Stimulated activated CD4-positive, alpha-beta T cell treated with anti-CD3 and anti-CD28 coated beads, Interleukin-4, amount 100 ng/mL, for 48 hours (primary cell): ENCODE measurements at regions not wholly inside any gene's neighbourhood (a gene's known extent, or its start where the extent isn't known, plus 50 kb on each side); places are given as distances from the start of the nearest gene placed in this dataset.
"Not testable (repeated sequence)": the region's sequence is repeated elsewhere in the genome, so short reads cannot be mapped to it uniquely, and the experiment has no call there.

Experiments
- DNase-seq, 2 donors: peaks; one replicate each; pipeline ENCODE4 v3.0.0-alpha.2; 2020; ENCODE audit warnings: low read depth in 2 of 2

DNA sequence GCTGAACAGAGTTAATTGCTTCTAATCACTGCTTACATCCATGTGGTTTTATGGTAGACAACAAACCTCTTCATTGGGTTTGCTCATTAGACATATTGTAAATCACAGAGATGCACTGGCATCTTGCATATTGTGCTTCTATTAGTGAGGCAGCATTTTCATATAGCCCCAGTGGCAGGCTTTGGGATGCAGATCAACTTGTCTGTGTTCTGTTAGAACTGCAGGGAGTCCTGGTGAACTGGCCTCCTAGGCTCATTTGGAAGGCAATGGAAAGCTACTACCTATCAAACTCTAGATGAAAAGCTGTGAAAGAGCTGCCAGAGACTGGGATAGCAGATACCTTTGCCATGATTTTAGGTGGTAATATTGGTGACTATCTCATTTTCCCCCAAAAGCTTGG lies 108.8 kb downstream of the NAA11 start:
- DNase-seq: no peak

DNA sequence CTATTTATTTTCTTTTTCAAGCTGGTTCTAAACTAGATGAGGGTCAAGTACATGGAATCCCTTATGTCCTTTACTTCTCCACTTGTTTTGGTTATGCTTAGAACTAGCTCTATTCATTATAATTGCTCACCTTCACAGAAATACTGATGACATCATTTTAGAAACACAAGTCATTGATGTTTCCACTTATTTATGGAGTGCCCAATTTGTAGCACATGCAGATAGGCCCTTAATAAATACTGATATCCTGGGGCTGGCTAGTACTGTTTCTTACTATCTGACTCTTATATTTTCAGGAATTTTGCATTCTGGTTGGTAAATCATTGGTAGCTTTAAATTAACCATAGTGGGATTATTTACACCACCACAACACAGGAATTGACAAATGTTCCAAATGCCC lies 112.2 kb downstream of the NAA11 start:
- no peak for DNase-seq

DNA sequence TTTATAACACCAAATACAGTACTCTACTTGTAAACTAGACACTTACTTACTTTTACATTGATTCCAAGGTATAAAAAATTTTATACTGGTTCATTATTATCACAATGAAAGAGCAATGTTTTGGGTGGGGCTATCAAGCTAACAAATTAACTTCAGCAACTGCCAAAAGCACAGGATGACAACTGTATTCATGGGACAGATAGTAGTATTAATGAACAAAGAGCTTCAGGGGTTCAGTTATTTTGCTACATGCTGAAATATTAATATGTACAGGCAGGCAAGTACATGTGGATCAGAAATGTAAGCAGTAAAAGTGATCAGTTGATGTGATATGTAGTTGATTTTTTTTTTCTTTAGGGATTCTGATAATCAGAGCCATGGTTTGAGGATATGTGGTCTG lies 112.9 kb downstream of the NAA11 start:
- DNase-seq: no peak

DNA sequence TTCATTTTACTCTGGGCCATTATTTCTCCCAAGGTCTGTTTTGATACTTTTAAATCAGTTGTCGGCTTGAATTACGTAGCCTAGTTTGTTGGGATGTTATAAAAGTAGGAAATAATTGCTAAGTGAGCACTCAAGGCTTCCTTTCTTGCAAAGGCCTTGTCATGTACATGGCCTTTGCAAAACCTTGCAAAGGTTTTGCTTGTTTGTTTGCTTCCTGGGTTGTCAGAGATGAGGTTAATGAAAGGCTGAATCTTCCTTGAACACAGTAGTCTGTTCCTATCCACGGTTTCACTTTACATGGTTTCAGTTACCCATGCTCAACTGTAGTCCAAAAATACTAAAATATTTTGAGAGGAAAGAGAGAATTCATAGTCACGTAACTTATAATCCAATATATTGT lies 113.5 kb downstream of the NAA11 start:
- DNase-seq: no peak

DNA sequence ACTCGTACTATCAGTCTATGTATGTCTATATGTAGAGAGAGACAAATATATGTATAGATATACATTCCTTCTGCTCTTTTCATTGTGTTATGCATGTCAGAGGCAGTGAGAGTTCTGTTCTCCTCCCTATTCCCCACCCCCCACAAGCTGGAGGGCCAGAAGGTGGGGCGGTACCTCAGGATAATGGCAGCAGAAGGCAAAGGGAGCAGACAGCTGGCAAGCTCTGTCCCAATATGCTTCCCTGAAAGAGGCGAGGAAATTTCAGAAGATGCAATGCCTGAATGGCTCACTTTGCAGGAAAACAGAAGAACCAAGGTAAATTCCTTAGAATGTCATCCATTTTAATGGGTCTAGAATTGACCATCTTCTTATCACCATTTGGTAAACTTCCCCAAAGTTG lies 114.4 kb downstream of the NAA11 start:
- DNase-seq: no peak

DNA sequence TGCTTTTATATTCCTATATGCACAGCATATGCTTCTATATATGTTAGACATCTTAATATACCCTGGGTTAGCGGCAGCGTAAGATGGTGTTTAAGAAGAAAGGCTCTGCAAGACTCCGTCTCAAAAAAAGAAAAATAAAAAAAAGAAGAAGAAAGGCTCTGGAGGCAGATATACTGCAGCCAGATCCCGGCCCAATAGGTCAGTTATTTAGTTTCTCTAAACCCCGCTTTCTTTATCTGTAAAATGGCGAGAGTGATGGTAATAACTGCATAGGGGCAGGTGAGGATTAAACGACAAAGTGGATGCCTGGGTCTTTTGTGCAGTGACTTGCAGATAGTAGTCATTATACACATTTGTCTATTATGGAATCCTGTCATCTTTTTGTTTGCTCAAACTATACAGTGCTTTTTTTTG lies 115.2 kb downstream of the NAA11 start:
- DNase-seq: no peak

DNA sequence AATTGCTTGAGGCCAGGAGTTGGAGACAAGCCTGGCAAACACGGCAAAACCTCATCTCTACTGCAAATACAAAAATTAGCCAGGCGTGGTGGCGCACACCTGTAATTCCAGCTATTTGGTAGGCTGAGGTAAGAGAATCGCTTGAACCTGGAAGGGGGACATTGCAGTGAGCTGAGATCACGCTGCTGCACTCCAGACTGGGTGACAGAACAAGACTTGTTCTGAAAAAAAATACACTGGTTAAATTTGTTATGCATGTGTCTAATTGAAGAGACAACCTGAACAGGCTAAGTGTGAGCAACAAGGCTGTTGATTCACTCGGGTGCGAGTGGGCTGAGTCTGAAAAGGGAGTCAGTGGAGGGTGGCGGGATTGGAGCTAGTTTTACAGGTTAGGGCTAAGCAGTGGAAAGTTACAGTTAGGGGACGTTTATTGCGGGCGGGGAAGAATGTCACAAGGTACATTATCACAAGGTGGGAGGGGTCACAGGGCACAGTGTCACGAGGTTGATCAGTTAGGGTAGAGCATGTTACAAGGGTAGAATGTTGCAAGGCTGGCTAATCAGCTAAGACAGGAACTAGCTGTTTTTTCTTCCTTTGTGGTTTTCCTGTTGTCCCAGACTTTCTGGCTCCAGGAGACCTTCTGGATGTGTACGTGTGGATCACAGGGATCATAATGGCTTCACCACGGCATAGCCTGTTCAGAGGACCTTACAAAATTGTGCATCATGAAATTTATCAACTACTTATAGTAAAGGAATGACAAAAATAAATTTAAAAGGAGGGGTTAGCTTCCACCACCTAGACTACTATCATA lies 115.8 kb downstream of the NAA11 start:
- no peak for DNase-seq

DNA sequence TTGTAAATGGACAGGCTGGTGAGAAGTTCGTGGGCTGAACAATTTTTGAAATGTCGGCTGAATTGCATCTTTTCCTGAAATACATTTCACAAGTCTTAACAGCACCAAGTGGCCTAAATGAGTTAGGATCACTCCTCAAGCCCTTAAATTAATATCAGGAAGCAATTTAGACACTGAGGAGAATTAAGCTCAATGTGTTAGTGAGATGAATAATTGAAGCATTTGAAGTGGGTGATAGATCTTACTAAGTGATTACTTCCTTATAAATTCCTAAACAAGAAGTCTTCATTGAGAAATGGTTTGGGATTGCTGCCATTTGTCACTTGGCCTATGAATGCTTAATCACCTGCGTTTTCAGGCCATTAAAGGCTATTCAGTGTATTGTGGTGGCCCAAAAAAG lies 116.8 kb downstream of the NAA11 start:
- DNase-seq: no peak

DNA sequence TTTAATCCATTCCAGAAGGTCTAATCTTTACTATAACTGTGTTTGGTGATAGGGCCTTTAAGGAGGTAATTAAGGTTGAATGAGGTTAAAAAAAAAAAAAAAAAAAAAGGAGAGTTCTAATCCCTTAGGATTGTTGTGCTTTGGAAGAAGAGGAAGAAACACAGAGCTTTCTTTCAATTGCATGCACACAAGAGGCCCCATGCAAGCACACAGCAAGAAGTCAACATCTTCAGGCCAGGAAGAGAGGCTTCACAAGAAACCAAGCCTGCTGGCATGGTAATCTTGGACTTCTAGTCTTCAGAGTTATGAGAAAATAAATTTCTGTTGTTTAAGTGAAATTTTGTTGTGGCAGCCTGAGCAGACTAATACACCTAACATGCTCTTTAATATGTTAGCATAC lies 118.6 kb downstream of the NAA11 start:
- DNase-seq: no peak

DNA sequence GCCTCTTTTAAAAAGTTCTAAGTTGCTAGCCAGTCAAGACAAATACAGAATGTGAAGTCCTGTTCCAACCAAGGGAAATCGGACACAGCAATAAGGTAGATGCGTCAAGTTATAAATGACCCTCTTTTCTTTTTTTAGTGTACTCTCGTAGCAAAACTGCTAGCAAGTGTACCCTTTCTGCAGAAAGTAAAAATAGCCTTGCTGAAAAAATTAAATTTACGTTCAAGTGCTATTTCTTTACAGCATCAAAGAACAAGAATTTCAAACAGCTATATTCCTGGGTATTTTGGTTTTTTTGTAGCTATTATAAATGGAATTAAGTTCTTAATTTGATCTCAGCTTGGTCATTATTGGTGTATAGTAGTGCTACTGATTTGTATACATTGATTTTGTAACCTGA lies 119.2 kb downstream of the NAA11 start:
- DNase-seq: no peak

DNA sequence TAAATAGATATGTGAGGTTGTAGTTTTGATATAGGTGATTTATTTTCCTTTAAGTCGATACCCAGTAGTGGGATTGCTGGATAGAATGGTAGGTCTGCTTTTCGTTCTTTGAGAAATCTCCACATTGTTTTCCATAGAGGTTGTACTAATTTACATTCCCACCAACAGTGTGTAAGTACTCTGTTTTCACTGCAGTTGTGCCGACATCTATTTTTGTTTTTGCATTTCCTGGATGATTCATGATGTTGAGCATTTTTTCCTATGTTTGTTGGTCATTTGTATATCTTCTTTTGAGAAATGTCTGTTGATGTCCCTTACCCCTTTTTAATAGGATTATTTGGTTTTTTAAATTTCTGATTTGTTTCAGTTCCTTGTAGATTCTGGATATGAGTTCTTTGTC lies 120.7 kb downstream of the NAA11 start:
- no peak for DNase-seq

DNA sequence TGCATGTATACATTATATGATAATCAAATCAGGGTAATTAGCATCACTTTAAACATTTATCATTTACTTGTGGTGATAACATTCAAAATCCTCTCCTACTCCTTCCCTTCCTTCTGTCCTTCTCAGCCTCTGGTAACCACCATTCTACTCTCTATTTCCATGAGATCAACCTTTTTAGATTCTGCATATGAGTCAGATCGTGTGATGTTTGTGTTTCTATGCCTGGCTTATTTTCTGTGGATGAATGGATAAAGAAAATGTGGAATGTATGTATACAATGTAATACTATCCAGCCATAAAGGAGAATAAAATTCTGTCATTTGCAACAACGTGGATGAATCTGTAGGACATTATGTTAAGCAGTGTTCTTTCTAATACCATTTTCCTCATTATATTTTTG lies 123.9 kb downstream of the NAA11 start:
- DNase-seq: no peak

DNA sequence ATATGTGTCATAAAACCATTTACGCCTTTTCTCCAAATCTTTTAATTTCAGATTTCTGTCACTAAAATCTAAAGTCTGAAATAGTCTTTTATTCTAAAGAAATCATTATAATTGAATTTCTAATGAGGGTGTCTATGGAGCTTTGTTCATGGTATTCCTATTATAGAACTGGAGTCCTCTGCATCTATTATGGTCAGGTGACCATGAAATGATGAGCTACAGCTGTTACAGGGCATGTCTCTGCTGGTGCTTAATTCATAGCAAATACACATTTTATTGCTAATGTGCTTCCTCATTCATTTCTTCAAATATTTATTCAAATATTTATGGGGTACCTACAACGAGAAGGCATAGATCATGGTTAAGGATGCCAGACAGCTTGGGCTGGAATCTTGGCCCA lies 126.1 kb downstream of the NAA11 start:
- DNase-seq: no peak

DNA sequence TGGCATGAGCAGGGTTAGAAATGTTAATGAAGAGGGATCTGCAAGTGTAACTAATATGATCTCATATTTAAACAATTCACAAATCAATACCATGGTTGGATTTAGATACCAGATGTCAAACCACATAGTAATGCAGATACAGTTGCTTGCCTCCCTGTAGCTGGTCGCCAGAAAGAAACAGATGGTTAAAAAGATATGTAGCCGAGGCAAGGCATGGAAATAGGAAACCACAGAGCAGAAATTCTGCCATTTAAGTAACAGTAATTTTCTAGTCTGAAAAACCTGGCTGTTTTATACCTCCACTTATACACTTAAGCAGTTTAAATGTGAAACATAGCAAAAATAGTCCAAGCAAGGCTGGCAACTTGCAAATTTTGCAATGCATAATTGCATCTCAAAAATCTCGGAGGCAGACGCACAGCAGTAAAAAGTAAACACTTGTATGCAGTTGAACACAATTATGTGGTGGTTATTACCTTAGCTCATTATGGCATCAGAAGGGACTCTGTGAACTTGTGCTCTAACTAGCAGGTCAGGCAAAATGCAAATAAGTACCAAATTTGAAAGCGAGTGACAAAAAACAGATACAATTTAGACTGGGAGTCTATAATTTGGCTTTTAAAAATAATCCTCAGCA lies 126.8 kb downstream of the NAA11 start:
- DNase-seq: no peak

DNA sequence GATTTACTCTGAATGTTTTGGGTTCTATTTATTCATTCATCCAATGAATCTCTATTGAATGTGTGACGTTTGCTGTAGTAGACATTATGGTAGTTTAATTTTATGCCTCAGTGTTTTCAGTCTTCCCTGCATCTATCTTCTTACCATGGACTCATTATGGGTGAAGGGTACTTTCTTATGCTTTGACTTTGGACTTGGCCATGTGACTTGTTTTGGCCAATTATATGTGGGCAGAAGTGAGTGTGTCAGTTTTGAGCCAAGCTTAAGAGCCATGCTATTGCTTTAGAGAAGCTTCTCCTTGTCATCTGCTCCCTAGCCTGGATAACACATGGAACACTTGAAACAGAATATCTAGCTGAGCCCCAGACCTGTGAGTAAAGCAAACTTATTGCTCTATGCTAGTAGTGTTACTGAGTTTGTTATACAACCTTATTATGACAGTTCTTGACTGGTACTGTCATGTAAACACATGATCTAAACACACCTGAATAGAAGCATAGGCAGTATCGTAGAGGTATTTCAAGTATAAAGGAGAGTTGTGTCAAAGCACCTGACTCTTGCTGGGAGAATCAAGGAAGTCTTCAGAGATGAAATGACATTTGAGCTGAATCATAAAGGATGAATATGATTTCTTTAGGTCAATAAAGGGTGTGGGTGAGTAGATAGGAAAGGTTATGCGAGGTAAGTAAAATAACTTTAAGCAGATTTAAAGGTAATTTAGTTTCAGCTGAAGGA lies 128.4 kb downstream of the NAA11 start:
- no peak for DNase-seq

DNA sequence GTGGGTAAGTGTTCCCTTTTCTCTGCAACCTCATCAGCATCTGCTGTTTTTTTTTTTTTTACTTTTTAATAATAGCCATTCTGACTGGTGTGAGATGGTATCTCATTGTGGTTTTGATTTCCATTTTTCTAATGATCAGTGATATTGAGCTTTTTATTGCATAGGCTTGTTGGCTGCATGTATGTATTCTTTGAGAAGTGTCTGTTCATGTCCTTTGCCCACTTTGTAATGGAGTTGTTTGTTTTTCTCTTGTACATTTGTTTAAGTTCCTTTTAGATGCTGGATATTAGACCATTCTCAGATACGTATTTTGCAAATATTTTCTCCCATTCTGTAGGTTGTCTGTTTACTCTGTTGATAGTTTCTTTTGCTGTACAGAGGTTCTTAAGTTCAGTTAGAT lies 134.6 kb downstream of the NAA11 start:
- not testable (repeated sequence) for DNase-seq

DNA sequence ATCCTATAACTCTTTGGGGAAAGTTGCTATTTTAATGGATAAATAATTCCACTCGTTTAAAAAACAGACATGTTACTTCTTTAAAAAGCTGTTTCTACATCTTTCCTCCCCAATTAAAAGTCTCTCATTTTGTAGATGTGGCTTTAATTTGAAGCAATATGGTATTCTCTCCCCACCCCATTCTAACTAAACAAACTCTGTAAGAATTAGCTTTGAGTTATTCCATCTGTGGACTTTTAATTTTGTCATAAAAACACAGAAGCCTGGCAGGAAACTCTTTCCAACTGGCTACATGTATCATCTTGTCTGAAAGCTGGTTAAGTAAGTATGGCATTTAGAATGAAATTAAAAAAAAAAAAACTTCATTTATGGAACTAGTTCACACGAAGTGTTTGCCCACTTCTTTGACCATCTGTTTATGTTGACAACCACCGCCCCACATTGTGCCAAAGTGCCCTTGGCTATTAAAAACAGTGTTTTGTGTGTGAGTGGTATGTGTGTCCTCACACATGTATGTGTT lies 140.3 kb downstream of the NAA11 start:
- DNase-seq: no peak

DNA sequence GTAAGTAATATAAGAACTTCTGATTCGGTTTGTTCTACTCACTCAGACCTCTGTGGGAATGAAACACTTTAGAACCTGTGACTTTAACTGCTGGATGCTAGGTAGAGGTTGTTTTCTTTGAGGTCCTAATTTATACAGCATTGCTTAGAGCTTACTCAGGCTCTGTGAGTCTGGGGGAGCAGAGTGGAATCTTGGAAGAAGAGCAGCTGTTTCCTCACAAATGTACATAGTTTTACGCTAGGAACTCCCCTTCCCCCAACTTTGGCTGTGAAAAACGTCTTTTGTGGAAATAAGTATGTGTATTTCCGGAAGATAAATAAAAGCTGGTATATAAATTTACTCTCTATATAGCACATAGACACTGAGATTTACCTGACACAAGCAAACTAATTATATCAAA lies 141.4 kb downstream of the NAA11 start:
- no peak for DNase-seq

DNA sequence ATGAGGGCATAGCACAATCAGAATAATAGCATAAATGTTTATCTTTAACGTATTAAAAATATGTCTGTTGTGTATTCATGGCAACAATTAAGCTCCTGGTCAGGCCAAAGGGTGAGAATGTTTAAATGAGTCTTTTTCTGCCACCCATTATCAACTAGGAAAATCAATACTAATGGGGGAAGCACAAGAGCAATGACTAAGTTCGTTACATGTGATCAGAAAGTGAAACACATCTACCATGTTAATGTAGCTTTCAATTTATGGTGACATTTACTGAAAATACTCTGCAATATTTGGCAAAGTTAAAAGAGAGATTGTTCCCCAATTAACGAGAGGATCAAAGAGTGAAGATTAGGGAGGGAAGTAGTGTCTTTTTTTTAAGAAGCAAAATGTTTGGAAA lies 143.7 kb downstream of the NAA11 start:
- no peak for DNase-seq

DNA sequence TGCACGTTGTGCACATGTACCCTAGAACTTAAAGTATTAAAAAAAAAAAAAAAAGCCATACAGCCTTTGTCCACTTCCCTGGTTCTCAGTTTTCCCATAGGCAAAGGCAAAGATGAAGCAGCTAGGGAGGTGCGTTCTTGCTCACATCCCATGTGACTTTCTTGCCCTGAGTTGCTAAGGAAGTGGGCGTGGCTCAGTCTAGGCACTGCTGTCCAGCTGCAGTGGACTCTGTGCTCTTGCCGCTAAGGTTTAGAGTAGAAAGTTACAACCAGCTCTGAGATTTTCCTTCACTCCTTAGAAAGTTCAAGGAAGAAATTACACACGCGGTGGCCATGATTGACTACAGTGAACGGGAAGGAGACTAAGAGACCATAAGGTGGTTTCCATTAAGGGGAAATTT lies 144.7 kb downstream of the NAA11 start:
- DNase-seq: no peak

DNA sequence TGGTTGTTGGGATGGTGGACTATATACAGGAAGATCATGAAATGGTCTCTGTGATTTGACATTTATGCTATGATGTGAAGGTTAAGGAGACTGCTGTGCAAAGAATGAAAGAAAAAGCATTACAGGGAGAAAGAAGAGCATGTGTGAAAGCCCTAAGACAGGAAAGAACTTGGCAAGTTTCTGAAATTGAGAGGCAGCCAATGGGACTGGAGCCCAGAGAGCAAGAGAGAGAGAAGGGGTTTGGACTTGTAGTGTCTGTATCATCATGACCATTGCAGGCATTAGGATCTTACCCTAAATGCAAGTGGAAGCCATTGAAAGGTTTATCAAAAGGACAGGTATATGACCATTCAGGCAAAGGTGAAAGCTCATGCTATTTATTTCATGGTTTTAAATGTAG lies 147.1 kb downstream of the NAA11 start:
- DNase-seq: no peak

DNA sequence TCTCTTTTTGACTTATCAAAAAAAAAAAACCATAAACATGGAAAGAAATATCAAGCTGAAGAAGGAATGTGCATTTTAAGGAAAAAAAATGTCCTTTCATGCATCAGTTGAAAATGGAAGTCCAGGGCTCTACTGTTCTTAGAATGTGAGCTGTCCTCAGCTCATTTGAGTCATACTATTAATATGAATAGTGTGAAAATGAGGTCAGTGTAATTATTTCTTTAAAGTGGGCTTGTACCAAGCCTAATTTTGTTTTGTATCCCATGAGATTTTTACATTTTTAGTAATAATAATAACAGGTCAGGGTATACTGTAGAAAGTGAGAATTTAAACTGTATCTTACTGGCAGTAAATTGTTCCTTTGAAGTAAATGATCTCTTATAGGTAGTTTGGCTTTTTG lies 148.5 kb downstream of the NAA11 start:
- no peak for DNase-seq

DNA sequence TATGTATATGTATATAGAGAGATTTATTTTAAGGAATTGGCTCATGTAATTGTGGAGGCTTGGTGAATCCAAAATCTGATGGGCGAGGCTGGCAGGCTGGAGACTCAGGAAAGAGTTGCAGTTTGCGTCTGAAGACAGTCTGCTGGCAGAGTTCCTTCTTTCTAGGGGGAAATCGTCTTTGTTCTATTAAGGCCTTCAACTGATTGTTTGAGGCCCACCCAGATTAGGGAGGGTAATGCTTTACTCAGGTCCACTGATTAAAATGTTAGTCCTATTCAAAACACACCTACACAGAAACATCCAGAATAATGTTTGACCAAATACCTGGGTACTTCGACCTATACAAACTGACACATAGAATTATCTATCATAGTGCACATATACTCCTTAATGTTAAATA lies 149.5 kb downstream of the NAA11 start:
- no peak for DNase-seq
